GM21786 (cell line): ENCODE measurements at regions not wholly inside any gene's neighbourhood (a gene's known extent, or its start where the extent isn't known, plus 50 kb on each side); places are given as distances from the start of the nearest gene placed in this dataset.

Experiments used
- ATAC-seq: cut with Tn5 transposase; IDR thresholded peaks from one replicate; pipeline ENCODE4 v1.9.1; 2021; ENCODE audit not compliant: unreplicated experiment

- ATAC-seq: peak; percentile 61
These were observed 167.4 kb downstream of the TNFSF18 start for GRCh38 chr1:172883387-172883791.

GRCh38 chr1:172883844-172884243 is 166.9 kb downstream of the TNFSF18 start:
- peak; percentile 22 for ATAC-seq

- ATAC-seq: no peak
These were observed 165.3 kb downstream of the TNFSF18 start for GRCh38 chr1:172885411-172885810.

GRCh38 chr1:172885971-172886370 is 164.8 kb downstream of the TNFSF18 start:
- no peak for ATAC-seq

- ATAC-seq: no peak
These were observed 163.6 kb downstream of the TNFSF18 start for GRCh38 chr1:172887162-172887561.

- no peak for ATAC-seq
These were observed 157.4 kb downstream of the TNFSF18 start for GRCh38 chr1:172893146-172893841.

- ATAC-seq: no peak
These were observed 156.2 kb downstream of the TNFSF18 start for GRCh38 chr1:172894349-172895049.

GRCh38 chr1:172895050-172895460 is 155.7 kb downstream of the TNFSF18 start:
- peak; percentile 61 for ATAC-seq

GRCh38 chr1:172895761-172896160 is 155.0 kb downstream of the TNFSF18 start:
- ATAC-seq: no peak

GRCh38 chr1:172897738-172898137 is 153.0 kb downstream of the TNFSF18 start:
- ATAC-seq: no peak

GRCh38 chr1:172898866-172899265 is 151.9 kb downstream of the TNFSF18 start:
- no peak for ATAC-seq

GRCh38 chr1:172900376-172900997 is 150.3 kb downstream of the TNFSF18 start:
- ATAC-seq: no peak

GRCh38 chr1:172902200-172902599 is 148.5 kb downstream of the TNFSF18 start:
- ATAC-seq: no peak

GRCh38 chr1:172902861-172903381 is 147.8 kb downstream of the TNFSF18 start:
- ATAC-seq: no peak

- no peak for ATAC-seq
These were observed 147.0 kb downstream of the TNFSF18 start for GRCh38 chr1:172903581-172904220.

- no peak for ATAC-seq
These were observed 145.3 kb downstream of the TNFSF18 start for GRCh38 chr1:172905452-172905851.

- ATAC-seq: no peak
These were observed 143.8 kb downstream of the TNFSF18 start for GRCh38 chr1:172906778-172907592.

- ATAC-seq: no peak
These were observed 142.9 kb downstream of the TNFSF18 start for GRCh38 chr1:172907834-172908326.

GRCh38 chr1:172909606-172910326 is 141.0 kb downstream of the TNFSF18 start:
- ATAC-seq: no peak
